ENCODE measurements at regions not wholly inside any gene's neighbourhood (a gene's known extent, or its start where the extent isn't known, plus 50 kb on each side); places are given as distances from the start of the nearest gene placed in this dataset.

DNA sequence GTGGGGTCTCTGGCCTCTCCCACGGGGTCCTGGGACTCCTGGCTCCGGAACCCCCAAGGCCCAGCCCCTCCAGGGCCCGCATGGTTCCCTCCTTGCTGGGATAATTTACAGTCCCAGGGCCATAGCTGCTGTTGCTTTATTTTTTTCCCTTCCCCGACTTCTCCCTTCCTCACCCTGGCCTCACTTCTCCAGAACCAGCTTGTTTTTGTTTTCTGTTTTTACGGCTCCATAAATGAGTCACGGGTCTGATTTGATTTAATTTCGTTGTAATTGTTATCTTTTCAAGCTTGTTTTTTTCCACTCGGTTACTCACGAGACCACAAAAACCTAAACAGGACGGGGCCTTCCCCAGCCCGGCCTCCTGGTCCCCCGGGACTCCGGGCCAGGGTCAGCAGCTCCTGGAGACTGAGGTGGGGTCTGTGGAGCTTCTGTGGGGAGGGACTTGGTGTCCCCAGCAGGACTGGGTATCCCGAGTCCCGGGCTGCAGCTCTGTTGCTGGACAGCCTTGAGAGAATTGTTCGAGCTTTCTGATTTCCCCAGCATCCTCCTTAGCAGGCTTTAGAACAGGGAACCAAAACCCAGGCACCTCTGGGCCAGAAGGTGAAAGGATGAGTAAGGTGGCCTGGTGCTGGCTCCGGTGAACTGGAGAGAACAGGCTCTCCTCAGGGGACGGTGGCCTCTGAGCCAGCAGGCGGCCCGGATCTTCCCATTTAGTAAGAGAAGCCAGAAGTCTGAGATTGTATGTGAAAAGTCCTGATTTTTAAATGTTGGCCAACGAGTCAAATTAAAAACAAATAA is 94.9 kb downstream of the CEBPB start:
- Mint-ChIP-seq H3K36me3 (ENCODE audit: low read depth) (no peaks in the 10 kb centered on the region), H3K27ac (peak overlapping the region; percentile 33), H3K9me3 (no peaks in the 10 kb centered on the region), H3K27me3 (peaks cover 23% of the 10 kb centered on the region), H3K4me1 (peaks cover 28% of the 10 kb centered on the region), H3K4me3 (peak overlapping the region; percentile 44)
- CTCF ChIA-PET: interaction anchor here (0.8 to 1.1 kb wide), 2 partner anchors 95 to 175 kb away, joined by 3 to 4 read pairs; partner anchors contain the start of gene CEBPB
- ATAC-seq (ENCODE audit: low read depth): peak; percentile 90
- peak; percentile 41 for DNase-seq
- POLR2A ChIA-PET: interaction anchor here (0.6 to 1.5 kb wide), 5 partner anchors 57 to 1238 kb away, joined by 3 to 8 read pairs (median 4); partner anchors contain the start of gene CEBPB
- no peak for TF ChIP-seq CTCF (IDR thresholded peaks at IDR 0.05)
- intact Hi-C loops (cut with micrococcal nuclease): loop anchor here (2.0 kb wide), 1 partner anchor 63 kb away; no protein-coding TSS in a partner anchor

- ATAC-seq (ENCODE audit: low read depth) (peak; percentile 5), DNase-seq (no peak)
- Mint-ChIP-seq H3K36me3 (ENCODE audit: low read depth) (no peaks in the 10 kb centered on the region), H3K4me3 (peak overlapping the region; percentile 44), H3K27ac (peak overlapping the region; percentile 0), H3K9me3 (no peaks in the 10 kb centered on the region), H3K27me3 (peaks cover 25% of the 10 kb centered on the region), H3K4me1 (peaks cover 28% of the 10 kb centered on the region)
- TF ChIP-seq CTCF (IDR thresholded peaks at IDR 0.05): no peak
- POLR2A ChIA-PET: interaction anchor here (1.0 to 1.5 kb wide), 2 partner anchors 63 to 95 kb away, joined by 4 to 6 read pairs; partner anchors contain the start of gene CEBPB
- CTCF ChIA-PET: interaction anchor here (0.5 to 1.1 kb wide), 2 partner anchors 95 to 463 kb away, joined by 4 read pairs; partner anchors contain the start of gene CEBPB
- intact Hi-C loops (cut with micrococcal nuclease): no loop called here
Measured at GRCh38 chr20:50286174-50286511, 95.5 kb downstream of the CEBPB start.

GRCh38 chr20:50286609-50287008 is 96.0 kb downstream of the CEBPB start:
- Mint-ChIP-seq H3K36me3 (ENCODE audit: low read depth) (no peaks in the 10 kb centered on the region), H3K4me1 (peaks cover 28% of the 10 kb centered on the region), H3K9me3 (no peaks in the 10 kb centered on the region), H3K27ac (no peak overlapping the region), H3K27me3 (peaks cover 25% of the 10 kb centered on the region), H3K4me3 (peak overlapping the region; percentile 44)
- intact Hi-C loops (cut with micrococcal nuclease): no loop called here
- CTCF ChIA-PET: interaction anchor here (0.5 kb wide), 1 partner anchor 463 kb away, joined by 4 read pairs; no protein-coding TSS in a partner anchor
- no peak for TF ChIP-seq CTCF (IDR thresholded peaks at IDR 0.05)
- POLR2A ChIA-PET: interaction anchor here (1.5 kb wide), 1 partner anchor 63 kb away, joined by 6 read pairs; no protein-coding TSS in a partner anchor
- ATAC-seq (ENCODE audit: low read depth) (no peak), DNase-seq (no peak)

DNA sequence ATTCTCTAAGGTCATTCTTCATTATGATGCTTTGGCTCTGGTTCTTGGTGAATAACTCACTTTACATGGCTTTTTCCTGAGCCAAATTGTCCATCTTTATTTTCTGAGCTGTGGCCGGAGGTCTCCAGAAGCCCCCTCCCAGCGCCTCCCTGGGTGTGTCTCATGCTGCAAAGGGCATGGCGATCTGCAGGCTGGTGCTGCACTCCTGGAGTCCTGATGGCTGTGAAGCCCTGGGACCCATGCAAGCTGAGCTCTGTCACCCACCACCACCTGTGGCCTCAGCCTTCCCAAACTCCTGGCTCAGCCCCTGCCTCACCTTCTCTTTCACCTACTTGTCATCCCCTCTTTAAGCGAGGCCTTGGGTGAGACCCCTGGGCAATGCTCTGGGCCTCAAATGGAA is 96.9 kb downstream of the CEBPB start:
- no peaks in the 10 kb centered on the region for H3K36me3 Mint-ChIP-seq (ENCODE audit: low read depth)
- H3K27me3 Mint-ChIP-seq: peaks cover 27% of the 10 kb centered on the region
- intact Hi-C loops (cut with micrococcal nuclease): no loop called here
- ChIA-PET POLR2A (no interaction called here), CTCF (no interaction called here)
- ATAC-seq (ENCODE audit: low read depth) (no peak), DNase-seq (no peak)
- no peak for TF ChIP-seq CTCF (IDR thresholded peaks at IDR 0.05)
- peaks cover 28% of the 10 kb centered on the region for H3K4me1 Mint-ChIP-seq
- H3K9me3 Mint-ChIP-seq: no peaks in the 10 kb centered on the region
- no peak overlapping the region for H3K4me3 Mint-ChIP-seq
- no peak overlapping the region for H3K27ac Mint-ChIP-seq

DNA sequence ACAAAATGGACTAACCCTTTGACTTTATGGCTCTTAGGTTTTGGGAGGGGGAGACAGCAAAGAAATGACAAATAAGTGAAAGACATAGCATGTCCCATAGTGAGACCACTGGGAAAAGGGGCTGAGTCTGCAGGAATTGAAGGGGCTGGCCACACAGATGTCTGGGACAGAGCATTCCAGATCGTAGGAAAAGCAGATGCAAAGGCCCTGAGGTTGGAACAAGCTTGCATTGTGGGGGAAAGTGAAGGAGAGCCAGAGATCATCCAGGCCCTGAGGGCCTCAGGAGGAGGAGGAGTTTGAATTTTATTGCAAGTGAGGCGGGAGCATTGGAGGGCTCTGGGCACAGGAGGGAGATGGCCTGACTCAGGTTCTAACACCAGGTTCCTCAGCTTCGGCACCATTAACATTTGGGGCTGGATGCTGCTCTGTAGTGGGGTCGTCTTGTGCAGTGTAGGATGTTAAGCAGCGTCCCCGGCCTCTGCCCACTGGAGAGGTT is 97.5 kb downstream of the CEBPB start:
- ChIA-PET POLR2A (no interaction called here), CTCF (no interaction called here)
- no peak for ATAC-seq (ENCODE audit: low read depth)
- no peak for DNase-seq
- Mint-ChIP-seq H3K4me3 (no peak overlapping the region), H3K27ac (no peak overlapping the region), H3K27me3 (peaks cover 21% of the 10 kb centered on the region), H3K36me3 (ENCODE audit: low read depth) (no peaks in the 10 kb centered on the region), H3K4me1 (peaks cover 28% of the 10 kb centered on the region), H3K9me3 (no peaks in the 10 kb centered on the region)
- intact Hi-C loops (cut with micrococcal nuclease): no loop called here
- no peak for TF ChIP-seq CTCF (IDR thresholded peaks at IDR 0.05)

Data from activated B cell treated with CpG ODN at 0.5 μM for 24 hours (primary cell).